Adrenal gland (tissue), 9 donors: ENCODE measurements at regions not wholly inside any gene's neighbourhood (a gene's known extent, or its start where the extent isn't known, plus 50 kb on each side); places are given as distances from the start of the nearest gene placed in this dataset.

Experiments used
- DNase-seq, 7 donors: peaks; one replicate each; pipeline ENCODE4 v3.0.0-alpha.2; 2019 to 2020
- H3K27ac ChIP-seq, 5 donors: fragments of 200-600 bp; sonication (generic) in 4 of 5; 1 replicate in 3 of 5; 2 replicates in 2 of 5; pipeline versions ENCODE4 v1.5.1 to v1.8.0; 2016 to 2020; ENCODE audit warnings: mild to moderate bottlenecking in 1 of 5
- H3K27me3 ChIP-seq: fragments of 200-600 bp; 2 replicates; pipeline ENCODE4 v1.8.0; 2021
- H3K36me3 ChIP-seq, 2 donors: fragments of 200-600 bp; replicated peaks in 1 of 2; 1 replicate in 1 of 2; 2 replicates in 1 of 2; pipeline versions ENCODE4 v1.5.1 to v1.8.0; 2018 to 2022
- H3K4me1 ChIP-seq, 2 donors: fragments of 200-600 bp; replicated peaks in 1 of 2; 1 replicate in 1 of 2; 2 replicates in 1 of 2; pipeline versions ENCODE4 v1.5.1 to v1.8.0; 2018 to 2021
- H3K4me3 ChIP-seq, 4 donors: fragments of 200-600 bp; sonication (generic) in 3 of 4; one replicate each; pipeline ENCODE4 v1.5.1; 2016 to 2018
- H3K9me3 ChIP-seq, 3 donors: fragments of 200-600 bp; sonication (generic) in 1 of 3; replicated peaks in 1 of 3; 1 replicate in 2 of 3; 2 replicates in 1 of 3; pipeline versions ENCODE4 v1.5.1 to v1.8.0; 2016 to 2021
- POLR2A ChIP-seq, 2 donors: fragments of 450-650 bp; IDR thresholded peaks; one replicate each; pipeline ENCODE4 v1.6.1; 2017; ENCODE audit warnings: antibody characterized with exemption in 2 of 2, mild to moderate bottlenecking in 2 of 2, moderate library complexity in 1 of 2
- WGBS, 4 donors: extraction: QIAGEN DNeasy Blood & Tissue Kit in 2 of 4; methylation state at CpG; one replicate each; pipeline versions ENCODE4 v1.1.5 to v1.1.7; 2013 to 2017; 5-methylcytosine and 5-hydroxymethylcytosine counted together
- intact Hi-C, 2 donors: fragments of 100-400 bp; cut with DNase I; formaldehyde crosslinking; loops; one replicate each; pipeline versions ENCODE4 v1.14.1 to v1.15.0; 2022 to 2023
- TF ChIP-seq, protein P1 (sequence below), 6 experiments: fragments of 450-650 bp in 4 of 6; fragments of 200-600 bp in 2 of 6; sonication (generic) in 1 of 6; IDR thresholded peaks; 1 replicate in 5 of 6; 2 replicates in 1 of 6; pipeline versions ENCODE4 v1.5.1 to v1.8.0; 2016 to 2021; ENCODE audit warnings: antibody characterized with exemption in 6 of 6, mild to moderate bottlenecking in 2 of 6, moderate library complexity in 1 of 6
- donor health status: healthy with polysubstance abuse.
- donor health status: Bipolar disorder and iron deficiency.
- donor health status: DM: yes; HTN: yes; CAD: no.
- donor health status: DM: no; HTN: no; CAD: no.
- donor health status: DM: no; HTN: no; CAD: no.

- Histone ChIP-seq H3K4me1 (no peaks in the 10 kb centered on the region), H3K4me3 (no peak overlapping the region), H3K36me3 (no peaks in the 10 kb centered on the region), H3K27ac (no peak overlapping the region), H3K9me3 (no peaks in the 10 kb centered on the region), H3K27me3 (no peaks in the 10 kb centered on the region)
- intact Hi-C loops = no loop called here
- TF ChIP-seq, protein P1, sequence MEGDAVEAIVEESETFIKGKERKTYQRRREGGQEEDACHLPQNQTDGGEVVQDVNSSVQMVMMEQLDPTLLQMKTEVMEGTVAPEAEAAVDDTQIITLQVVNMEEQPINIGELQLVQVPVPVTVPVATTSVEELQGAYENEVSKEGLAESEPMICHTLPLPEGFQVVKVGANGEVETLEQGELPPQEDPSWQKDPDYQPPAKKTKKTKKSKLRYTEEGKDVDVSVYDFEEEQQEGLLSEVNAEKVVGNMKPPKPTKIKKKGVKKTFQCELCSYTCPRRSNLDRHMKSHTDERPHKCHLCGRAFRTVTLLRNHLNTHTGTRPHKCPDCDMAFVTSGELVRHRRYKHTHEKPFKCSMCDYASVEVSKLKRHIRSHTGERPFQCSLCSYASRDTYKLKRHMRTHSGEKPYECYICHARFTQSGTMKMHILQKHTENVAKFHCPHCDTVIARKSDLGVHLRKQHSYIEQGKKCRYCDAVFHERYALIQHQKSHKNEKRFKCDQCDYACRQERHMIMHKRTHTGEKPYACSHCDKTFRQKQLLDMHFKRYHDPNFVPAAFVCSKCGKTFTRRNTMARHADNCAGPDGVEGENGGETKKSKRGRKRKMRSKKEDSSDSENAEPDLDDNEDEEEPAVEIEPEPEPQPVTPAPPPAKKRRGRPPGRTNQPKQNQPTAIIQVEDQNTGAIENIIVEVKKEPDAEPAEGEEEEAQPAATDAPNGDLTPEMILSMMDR (IDR thresholded peaks at IDR 0.05) = no peak
- no peak for TF ChIP-seq POLR2A (IDR thresholded peaks at IDR 0.05)
- DNase-seq = no peak
- 63 to 79% (median 69%) methylated on average over 3 of the region's 3 CpGs for WGBS, 4 donors
Observed at GRCh38 chr9:100869326-100869725, 159.2 kb upstream of the PLPPR1 start.

DNA sequence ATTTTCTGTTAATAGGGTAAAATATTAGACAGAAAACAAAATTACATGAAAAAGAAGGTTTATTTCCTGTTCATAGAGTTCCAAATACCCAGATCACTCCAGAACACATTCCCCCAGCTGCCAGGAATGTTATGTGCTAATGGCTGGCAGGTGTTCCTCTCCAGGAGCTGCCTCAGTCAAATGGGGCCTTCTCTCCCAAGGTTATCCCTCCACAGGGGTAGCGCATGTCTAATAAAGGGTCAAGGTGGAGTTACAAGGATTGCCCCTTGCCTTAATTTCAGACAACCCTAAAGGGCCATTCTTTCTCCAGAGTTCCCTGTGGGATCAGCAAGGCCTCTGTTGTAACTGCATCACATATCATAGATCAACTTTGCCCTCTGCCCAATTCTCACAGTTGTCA, 148.6 kb upstream of the PLPPR1 start:
- WGBS, 4 donors = 82 to 100% (median 91%) methylated on average over 1 of the region's 1 CpG
- Histone ChIP-seq H3K27me3 (no peaks in the 10 kb centered on the region), H3K4me3 (no peak overlapping the region), H3K36me3 (no peaks in the 10 kb centered on the region), H3K9me3 (no peaks in the 10 kb centered on the region), H3K4me1 (no peaks in the 10 kb centered on the region), H3K27ac (no peak overlapping the region)
- TF ChIP-seq POLR2A (IDR thresholded peaks at IDR 0.05) = no peak
- TF ChIP-seq, protein P1 (IDR thresholded peaks at IDR 0.05) = no peak
- intact Hi-C loops = no loop called here
- DNase-seq = no peak

- 81 to 91% (median 87%) methylated on average over 2 of the region's 2 CpGs for WGBS, 4 donors
- no peaks in the 10 kb centered on the region for H3K4me1 ChIP-seq
- no peak overlapping the region for H3K4me3 ChIP-seq
- no peaks in the 10 kb centered on the region for H3K27me3 ChIP-seq
- no peaks in the 10 kb centered on the region for H3K36me3 ChIP-seq
- TF ChIP-seq, protein P1 (IDR thresholded peaks at IDR 0.05) = no peak
- no peak for TF ChIP-seq POLR2A (IDR thresholded peaks at IDR 0.05)
- intact Hi-C loops = no loop called here
- no peaks in the 10 kb centered on the region for H3K9me3 ChIP-seq
- DNase-seq = no peak
- no peak overlapping the region for H3K27ac ChIP-seq
Observed at GRCh38 chr9:100880284-100880683, 148.2 kb upstream of the PLPPR1 start.

GRCh38 chr9:100884518-100884917, 144.0 kb upstream of the PLPPR1 start:
- WGBS, 4 donors = 49 to 64% (median 55%) methylated on average over 4 of the region's 4 CpGs
- no peak overlapping the region for H3K4me3 ChIP-seq
- H3K27me3 ChIP-seq = no peaks in the 10 kb centered on the region
- no peaks in the 10 kb centered on the region for H3K9me3 ChIP-seq
- no peaks in the 10 kb centered on the region for H3K36me3 ChIP-seq
- intact Hi-C loops = no loop called here
- DNase-seq = no peak
- TF ChIP-seq POLR2A (IDR thresholded peaks at IDR 0.05) = no peak
- TF ChIP-seq, protein P1 (IDR thresholded peaks at IDR 0.05) = no peak
- H3K27ac ChIP-seq = no peak overlapping the region
- no peaks in the 10 kb centered on the region for H3K4me1 ChIP-seq
